Inflammatory macrophage treated with lipopolysaccharide for 1 hour (primary cell): ENCODE measurements at regions not wholly inside any gene's neighbourhood (a gene's known extent, or its start where the extent isn't known, plus 50 kb on each side); places are given as distances from the start of the nearest gene placed in this dataset.

Source experiments
- DNase-seq, 2 donors: peaks; one replicate each; pipeline ENCODE4 v3.0.0-alpha.2; 2020 to 2022

- no peak for DNase-seq
Measured at GRCh38 chr2:74066491-74067203, 81.1 kb downstream of the BOLA3 start.

GRCh38 chr2:74067221-74067747, 80.4 kb downstream of the BOLA3 start:
- DNase-seq, result no peak

- DNase-seq, result peak; percentile 51 to 54
Measured at GRCh38 chr2:74070991-74071390, 76.7 kb downstream of the BOLA3 start.

- peak; percentile 86 to 93 for DNase-seq
Measured at GRCh38 chr2:74071426-74071825, 76.3 kb downstream of the BOLA3 start.

- DNase-seq, result peak; percentile 78 to 84
Measured at GRCh38 chr2:74072565-74072964, 75.1 kb downstream of the BOLA3 start.

GRCh38 chr2:74074487-74074886, 73.2 kb downstream of the BOLA3 start:
- DNase-seq, result no peak

- no peak for DNase-seq
Measured at GRCh38 chr2:74076074-74076470, 71.6 kb downstream of the BOLA3 start.

- DNase-seq, result no peak
Measured at GRCh38 chr2:74077636-74078035, 70.1 kb downstream of the BOLA3 start.

- no peak for DNase-seq
Measured at GRCh38 chr2:74078466-74078865, 69.2 kb downstream of the BOLA3 start.

- peak; percentile 83 to 94 for DNase-seq
Measured at GRCh38 chr2:74079522-74080341, 68.0 kb downstream of the BOLA3 start.

- DNase-seq, result peak; percentile 56 to 78
Measured at GRCh38 chr2:74080346-74080745, 67.4 kb downstream of the BOLA3 start.

GRCh38 chr2:74081030-74081762, 66.5 kb downstream of the BOLA3 start:
- DNase-seq, result no peak

GRCh38 chr2:74081763-74082110, 66.0 kb downstream of the BOLA3 start:
- DNase-seq, result no peak

- no peak for DNase-seq
Measured at GRCh38 chr2:74083750-74084149, 64.0 kb downstream of the BOLA3 start.
